ENCODE measurements at regions not wholly inside any gene's neighbourhood (a gene's known extent, or its start where the extent isn't known, plus 50 kb on each side); places are given as distances from the start of the nearest gene placed in this dataset.

GRCh38 chr18:47654988-47655387 is 275.5 kb downstream of the SMAD2 start:
- TF ChIP-seq CTCF (IDR thresholded peaks at IDR 0.05; ENCODE audit: low read depth, low read length, poor library complexity, severe bottlenecking), result no peak
- TF ChIP-seq EZH2phosphoT487 (IDR thresholded peaks at IDR 0.05; ENCODE audit: borderline replicate concordance, low read length), result no peak

Measured in DOHH2 (cell line).